Ureter (tissue), 1 donor: ENCODE measurements at regions not wholly inside any gene's neighbourhood (a gene's known extent, or its start where the extent isn't known, plus 50 kb on each side); places are given as distances from the start of the nearest gene placed in this dataset.
A peak's percentile ranks its signal among the peaks of the same experiment; 100 is the strongest.
"Not testable (repeated sequence)": the region's sequence is repeated elsewhere in the genome, so short reads cannot be mapped to it uniquely, and the experiment has no call there.

Experiments used
- DNase-seq: peaks from one replicate; pipeline ENCODE4 v3.0.0-alpha.2; 2020; ENCODE audit warnings: low spot score
- donor health status: DM: yes; HTN: yes; CAD: no.

GRCh38 chr21:8377093-8377841, 2144.1 kb upstream of the TPTE start:
- DNase-seq: not testable (repeated sequence)

- DNase-seq: not testable (repeated sequence)
These were observed 2140.8 kb upstream of the TPTE start for GRCh38 chr21:8380419-8381079.

GRCh38 chr21:8388169-8388939, 2133.0 kb upstream of the TPTE start:
- not testable (repeated sequence) for DNase-seq

- DNase-seq: not testable (repeated sequence)
These were observed 2132.5 kb upstream of the TPTE start for GRCh38 chr21:8388940-8389238.

GRCh38 chr21:8390550-8391171, 2130.7 kb upstream of the TPTE start:
- not testable (repeated sequence) for DNase-seq

GRCh38 chr21:8394380-8394779, 2127.0 kb upstream of the TPTE start:
- DNase-seq: not testable (repeated sequence)

GRCh38 chr21:8395992-8396391, 2125.4 kb upstream of the TPTE start:
- DNase-seq: not testable (repeated sequence)

GRCh38 chr21:8398870-8399437, 2122.4 kb upstream of the TPTE start:
- DNase-seq: not testable (repeated sequence)

GRCh38 chr21:8399866-8400265, 2121.5 kb upstream of the TPTE start:
- DNase-seq: not testable (repeated sequence)

GRCh38 chr21:8401799-8402198, 2119.6 kb upstream of the TPTE start:
- DNase-seq: not testable (repeated sequence)

GRCh38 chr21:8406331-8406730, 2115.1 kb upstream of the TPTE start:
- DNase-seq: not testable (repeated sequence)

- not testable (repeated sequence) for DNase-seq
These were observed 2110.2 kb upstream of the TPTE start for GRCh38 chr21:8411139-8411671.

- peak; percentile 22 for DNase-seq
These were observed 2101.3 kb upstream of the TPTE start for GRCh38 chr21:8419925-8420560.

GRCh38 chr21:8427790-8428667, 2093.4 kb upstream of the TPTE start:
- not testable (repeated sequence) for DNase-seq

- DNase-seq: not testable (repeated sequence)
These were observed 2092.5 kb upstream of the TPTE start for GRCh38 chr21:8428668-8429456.

- DNase-seq: not testable (repeated sequence)
These were observed 2086.7 kb upstream of the TPTE start for GRCh38 chr21:8434710-8435109.

GRCh38 chr21:8443093-8443492, 2078.3 kb upstream of the TPTE start:
- not testable (repeated sequence) for DNase-seq

- DNase-seq: not testable (repeated sequence)
These were observed 2071.6 kb upstream of the TPTE start for GRCh38 chr21:8449807-8450206.
